SK-MEL-5 (cell line): ENCODE measurements at regions not wholly inside any gene's neighbourhood (a gene's known extent, or its start where the extent isn't known, plus 50 kb on each side); places are given as distances from the start of the nearest gene placed in this dataset.

ENCODE experiments used
- DNase-seq: peaks from one replicate; pipeline ENCODE4 v3.0.0-alpha.2; 2016; ENCODE audit warnings: low read depth, low spot score
- in situ Hi-C: cut with HindIII; loops from 2 replicates; pipeline ENCODE4 v1.10.0; 2016; ENCODE audit warnings: low sequenced_read_pairs, high pct_unique_total_duplicates, low pct_unique_long_range_greater_than_20kb

GRCh38 chr10:10786109-10787090 lies 231.3 kb upstream of the CELF2 start:
- DNase-seq, result no peak
- in situ Hi-C loops, result no loop called here

GRCh38 chr10:10787586-10787985 lies 230.1 kb upstream of the CELF2 start:
- no peak for DNase-seq
- in situ Hi-C loops, result no loop called here

GRCh38 chr10:10788761-10789160 lies 228.9 kb upstream of the CELF2 start:
- DNase-seq, result no peak
- in situ Hi-C loops, result no loop called here

- no peak for DNase-seq
- in situ Hi-C loops, result no loop called here
Observed at GRCh38 chr10:10791869-10792268, 225.8 kb upstream of the CELF2 start.

- in situ Hi-C loops, result no loop called here
- no peak for DNase-seq
Observed at GRCh38 chr10:10792681-10793080, 225.0 kb upstream of the CELF2 start.

GRCh38 chr10:10794046-10794445 lies 223.6 kb upstream of the CELF2 start:
- in situ Hi-C loops, result no loop called here
- DNase-seq, result no peak

GRCh38 chr10:10794791-10795191 lies 222.9 kb upstream of the CELF2 start:
- DNase-seq, result no peak
- in situ Hi-C loops, result no loop called here

GRCh38 chr10:10796061-10796773 lies 221.5 kb upstream of the CELF2 start:
- no peak for DNase-seq
- in situ Hi-C loops, result no loop called here

GRCh38 chr10:10796774-10797415 lies 220.8 kb upstream of the CELF2 start:
- in situ Hi-C loops, result no loop called here
- no peak for DNase-seq

GRCh38 chr10:10797513-10797912 lies 220.2 kb upstream of the CELF2 start:
- in situ Hi-C loops, result no loop called here

GRCh38 chr10:10798102-10798863 lies 219.4 kb upstream of the CELF2 start:
- no peak for DNase-seq
- in situ Hi-C loops, result no loop called here

More at GRCh38 chr10:10797513-10797912, 220.2 kb upstream of the CELF2 start:
- DNase-seq, result no peak

- in situ Hi-C loops, result no loop called here
- DNase-seq, result no peak
Observed at GRCh38 chr10:10798864-10799192, 218.8 kb upstream of the CELF2 start.

GRCh38 chr10:10800961-10801360 lies 216.7 kb upstream of the CELF2 start:
- in situ Hi-C loops, result no loop called here
- no peak for DNase-seq

GRCh38 chr10:10803278-10803677 lies 214.4 kb upstream of the CELF2 start:
- in situ Hi-C loops, result no loop called here
- DNase-seq, result no peak

GRCh38 chr10:10804061-10804460 lies 213.6 kb upstream of the CELF2 start:
- in situ Hi-C loops, result no loop called here
- no peak for DNase-seq

- in situ Hi-C loops, result no loop called here
Observed at GRCh38 chr10:10804998-10805740, 212.5 kb upstream of the CELF2 start.

GRCh38 chr10:10807106-10807505 lies 210.6 kb upstream of the CELF2 start:
- no peak for DNase-seq
- in situ Hi-C loops, result no loop called here

More at GRCh38 chr10:10804998-10805740, 212.5 kb upstream of the CELF2 start:
- no peak for DNase-seq
